Right forelimb (tissue), 1 donor: ENCODE measurements at regions not wholly inside any gene's neighbourhood (a gene's known extent, or its start where the extent isn't known, plus 50 kb on each side); places are given as distances from the start of the nearest gene placed in this dataset.

ENCODE experiments used
- DNase-seq: peaks from one replicate; pipeline ENCODE4 v3.0.0-alpha.2; 2018

DNA sequence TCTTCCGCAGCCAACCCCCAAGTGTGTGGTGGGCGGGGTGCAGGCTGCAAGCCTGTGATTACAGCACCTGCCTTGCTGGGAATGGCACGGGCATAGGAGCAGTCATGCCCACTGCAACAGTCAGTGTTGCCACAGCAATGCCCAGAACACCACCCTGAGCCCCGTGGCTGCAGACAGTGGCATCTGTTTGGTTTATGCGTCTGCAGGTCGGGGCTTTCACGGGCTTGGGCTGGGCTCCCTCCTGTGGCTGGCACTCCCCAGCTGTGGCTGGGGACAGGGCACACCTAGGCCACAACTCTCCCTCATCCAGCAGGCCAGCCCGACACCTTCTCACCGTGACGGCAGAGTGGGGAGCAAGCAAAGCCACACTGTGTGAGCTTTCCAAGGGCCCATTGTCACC lies 115.3 kb upstream of the C1QTNF9B start:
- DNase-seq, result no peak

DNA sequence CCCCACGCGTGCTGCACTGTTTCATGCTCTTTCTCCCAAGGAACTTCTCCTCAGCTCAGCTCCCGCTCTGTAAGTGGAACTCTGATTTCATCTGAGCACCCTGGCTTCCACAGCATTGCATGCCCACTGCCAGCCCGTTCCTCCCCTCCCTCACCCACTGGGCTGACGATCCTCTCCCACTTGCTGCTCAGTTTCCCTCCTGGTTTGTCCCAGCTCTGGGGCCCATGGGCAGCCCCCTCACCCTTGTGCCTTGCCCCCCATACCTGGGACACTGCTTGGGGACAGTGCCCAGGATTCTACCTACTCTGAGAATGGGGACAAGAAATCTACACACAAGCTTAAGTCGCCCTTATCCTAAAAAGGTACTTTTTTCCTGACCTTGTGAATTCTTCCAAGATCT lies 115.9 kb upstream of the C1QTNF9B start:
- DNase-seq, result no peak

DNA sequence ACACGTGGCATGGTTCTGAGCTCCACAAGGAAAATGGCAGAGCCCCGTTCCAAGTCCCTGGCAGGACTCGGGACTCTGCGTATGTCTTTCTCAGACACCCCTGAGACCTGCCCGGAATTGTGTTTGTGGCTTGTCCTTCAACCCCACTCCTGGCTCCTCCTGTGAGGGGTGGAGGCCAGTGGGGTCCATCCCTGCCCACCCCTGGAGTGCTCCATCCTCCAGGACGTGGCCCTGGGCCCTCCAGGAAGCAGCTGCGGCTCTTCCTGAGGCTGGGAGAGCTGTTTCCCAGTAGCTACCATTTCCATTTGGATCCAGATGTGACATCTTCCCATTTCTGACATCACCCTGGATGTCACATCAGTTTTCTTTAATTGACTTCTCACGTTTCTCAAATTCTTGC lies 118.7 kb upstream of the C1QTNF9B start:
- no peak for DNase-seq

DNA sequence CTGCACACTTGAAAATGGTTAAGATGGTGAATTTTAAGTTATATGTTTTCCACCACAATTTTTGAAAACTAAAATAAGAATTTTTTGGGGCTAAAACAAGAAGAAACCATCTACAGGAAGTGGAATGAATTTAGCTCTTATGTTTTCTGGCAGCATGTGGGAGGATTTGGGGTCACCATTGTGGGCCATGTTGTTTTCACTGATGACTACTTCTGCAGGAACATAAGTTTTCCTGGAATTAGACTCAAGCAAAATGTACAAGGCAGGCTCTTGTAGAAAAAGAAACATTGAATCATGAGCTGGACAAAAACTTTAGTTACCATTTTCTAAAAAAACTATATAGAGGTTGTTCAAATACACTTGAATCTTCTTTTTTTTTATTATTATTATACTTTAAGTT lies 125.3 kb upstream of the C1QTNF9B start:
- DNase-seq, result no peak

DNA sequence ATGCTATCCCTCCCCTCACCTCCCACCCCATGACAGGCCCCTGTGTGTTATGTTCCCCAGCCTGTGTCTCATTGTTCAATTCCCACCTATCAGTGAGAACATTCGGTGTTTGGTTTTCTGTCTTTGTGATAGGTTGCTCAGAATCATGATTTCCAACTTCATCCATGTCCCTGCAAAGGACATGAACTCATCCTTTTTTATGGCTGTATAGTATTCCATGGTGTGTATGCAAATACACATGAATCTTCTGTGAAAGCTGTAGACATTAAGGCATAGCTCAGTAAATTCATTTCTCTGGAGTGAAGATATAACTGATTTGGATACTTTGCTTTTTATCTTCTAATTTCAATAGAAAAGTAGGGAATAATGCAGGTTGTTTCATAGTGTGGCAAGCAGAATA lies 125.8 kb upstream of the C1QTNF9B start:
- no peak for DNase-seq

DNA sequence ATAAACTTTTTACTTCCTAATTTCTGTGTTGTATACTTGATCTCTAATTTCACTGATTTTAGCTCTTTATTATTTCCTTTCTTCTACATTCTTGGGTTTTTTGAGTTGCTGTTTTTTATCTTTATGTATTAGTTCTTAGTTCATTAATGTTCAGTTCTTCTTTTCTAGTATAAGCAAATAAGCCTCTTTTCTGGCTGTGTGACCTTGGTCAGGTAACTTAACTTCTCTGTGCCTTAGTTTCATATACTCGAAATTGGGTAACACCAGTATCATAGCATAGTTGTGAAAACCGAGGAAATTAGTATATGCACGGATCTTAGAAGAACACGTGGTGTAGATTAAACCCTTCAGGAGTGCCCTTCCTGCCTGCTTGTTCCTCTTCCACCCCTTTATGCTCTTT lies 130.2 kb upstream of the C1QTNF9B start:
- DNase-seq, result no peak

DNA sequence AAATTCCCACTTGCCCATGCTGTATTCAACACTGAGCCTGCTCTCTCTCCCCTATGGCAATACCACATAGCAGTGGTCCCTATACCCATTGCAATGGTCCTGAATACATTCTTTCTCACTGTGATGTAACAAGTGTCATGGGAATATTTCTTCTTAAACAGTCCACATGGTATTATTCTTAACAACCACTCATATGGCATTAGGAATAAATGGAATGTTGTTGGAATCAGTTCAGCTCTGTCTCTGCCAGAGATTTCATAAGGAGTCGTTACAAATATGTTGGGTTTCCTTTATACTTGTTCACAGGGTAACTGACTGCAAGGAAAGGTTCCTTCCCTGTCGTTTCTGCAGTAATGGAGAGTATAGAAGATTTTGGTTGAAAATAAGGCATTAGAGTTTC lies 128.3 kb upstream of the SPATA13 start:
- no peak for DNase-seq

DNA sequence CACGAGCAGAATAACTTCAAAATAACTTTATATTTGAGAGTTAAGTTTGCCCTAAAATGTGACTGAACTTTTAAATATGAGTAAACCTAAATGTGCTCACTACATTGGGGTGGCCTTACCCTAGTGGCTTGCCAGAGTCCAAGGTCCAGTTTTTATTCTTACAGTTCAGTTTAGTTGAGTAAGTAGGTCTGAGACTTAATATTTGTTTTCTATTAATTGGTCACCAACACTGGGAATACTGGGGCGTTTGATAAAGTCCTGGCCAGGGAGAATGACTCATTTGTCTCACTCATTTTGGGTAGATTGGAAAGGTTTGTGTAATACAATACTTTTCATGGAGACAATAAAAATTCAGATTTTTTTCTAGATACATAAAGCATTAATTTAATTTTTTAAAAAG lies 127.8 kb upstream of the SPATA13 start:
- DNase-seq, result no peak

DNA sequence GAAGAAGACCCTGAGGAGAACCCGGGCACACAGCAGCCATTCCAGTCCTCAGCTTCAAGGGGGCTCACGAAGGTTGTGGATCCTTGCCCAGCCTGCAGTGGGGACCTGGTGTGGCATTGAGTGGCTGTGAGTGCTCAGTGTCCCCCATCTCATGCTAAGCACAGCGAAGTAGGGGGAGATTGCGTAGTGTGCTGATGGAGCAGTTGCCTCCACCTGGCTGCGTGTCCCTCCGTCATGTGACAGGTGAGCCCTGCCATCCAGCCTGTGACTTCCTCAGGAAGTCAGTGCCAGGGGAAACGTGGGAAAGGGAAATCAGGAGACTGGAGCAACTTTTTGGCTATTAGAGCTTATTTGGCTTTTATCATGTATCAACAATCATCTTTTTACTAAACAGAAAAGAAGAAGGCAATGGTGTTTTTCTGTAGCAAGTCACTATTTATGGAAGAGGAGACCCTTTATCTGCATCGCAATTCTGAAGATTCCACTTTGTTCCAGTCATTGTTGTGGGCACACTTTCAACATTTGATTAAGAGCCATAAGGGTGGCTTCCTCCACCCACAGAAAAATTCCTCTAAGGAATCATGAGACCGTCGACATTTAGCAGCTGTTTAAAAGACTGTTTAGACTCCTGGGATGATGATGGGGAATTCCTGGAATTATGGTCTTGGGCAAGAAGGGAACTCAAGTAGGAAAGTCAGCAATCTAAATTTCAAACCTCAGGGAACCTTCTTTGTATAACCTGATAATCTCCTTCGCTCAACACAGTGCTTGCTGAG lies 126.8 kb upstream of the SPATA13 start:
- no peak for DNase-seq

DNA sequence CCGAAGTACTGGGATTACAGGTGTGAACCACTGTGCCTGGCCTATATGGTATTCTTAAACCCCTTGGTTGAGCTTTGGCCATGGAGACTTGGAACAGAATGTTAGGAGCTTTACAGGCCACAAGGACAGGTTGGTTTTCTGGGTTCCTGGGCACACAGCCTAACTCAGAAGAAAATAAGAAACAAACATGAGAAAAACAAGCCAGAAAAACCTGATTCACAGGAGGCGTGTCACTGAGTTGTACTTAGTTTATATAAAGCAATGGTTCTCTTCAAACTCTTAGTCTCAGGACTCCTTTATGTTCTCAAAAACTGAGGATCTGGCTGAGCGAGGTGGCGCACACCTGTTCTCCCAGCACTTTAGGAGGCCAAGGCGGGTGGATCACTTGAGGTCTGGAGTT lies 125.1 kb upstream of the SPATA13 start:
- no peak for DNase-seq

DNA sequence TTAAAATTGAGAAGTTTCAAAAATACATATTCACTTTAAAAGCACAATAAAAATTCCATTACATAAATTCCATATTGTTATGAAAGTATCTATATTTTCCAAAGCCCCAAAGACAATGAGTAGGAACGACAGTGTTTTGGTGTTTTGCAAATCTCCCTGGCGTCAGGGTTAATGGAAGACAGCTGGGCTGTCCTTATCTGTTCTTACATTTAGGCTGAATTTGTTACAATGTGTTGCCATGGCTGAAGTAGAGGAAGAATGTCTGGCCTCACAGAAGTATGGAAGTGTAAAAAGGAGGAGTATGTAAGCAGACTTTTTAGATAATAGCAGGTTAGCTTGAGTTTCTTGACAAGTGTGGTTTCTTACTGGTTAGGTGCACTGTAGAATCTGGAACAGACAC lies 124.4 kb upstream of the SPATA13 start:
- DNase-seq, result no peak

DNA sequence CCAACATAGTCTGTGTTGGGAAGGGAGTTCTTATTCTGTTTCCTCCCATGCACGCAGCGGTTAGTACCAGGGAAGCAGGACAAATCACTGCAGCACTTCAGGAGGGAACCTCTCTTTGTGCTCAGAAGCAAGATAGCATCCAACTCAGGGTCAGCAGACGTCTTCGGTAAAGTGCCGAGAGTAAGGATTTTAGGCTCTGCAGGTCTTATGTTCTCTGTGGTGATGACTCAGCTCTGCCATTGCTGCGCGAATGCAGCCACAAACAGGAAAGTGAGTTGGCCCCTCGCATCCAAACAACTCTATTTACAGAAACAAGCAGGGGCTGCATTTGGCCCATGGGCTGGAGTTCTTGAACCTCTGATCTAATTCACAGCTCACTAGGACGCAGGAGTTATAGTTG lies 122.1 kb upstream of the SPATA13 start:
- DNase-seq, result no peak

DNA sequence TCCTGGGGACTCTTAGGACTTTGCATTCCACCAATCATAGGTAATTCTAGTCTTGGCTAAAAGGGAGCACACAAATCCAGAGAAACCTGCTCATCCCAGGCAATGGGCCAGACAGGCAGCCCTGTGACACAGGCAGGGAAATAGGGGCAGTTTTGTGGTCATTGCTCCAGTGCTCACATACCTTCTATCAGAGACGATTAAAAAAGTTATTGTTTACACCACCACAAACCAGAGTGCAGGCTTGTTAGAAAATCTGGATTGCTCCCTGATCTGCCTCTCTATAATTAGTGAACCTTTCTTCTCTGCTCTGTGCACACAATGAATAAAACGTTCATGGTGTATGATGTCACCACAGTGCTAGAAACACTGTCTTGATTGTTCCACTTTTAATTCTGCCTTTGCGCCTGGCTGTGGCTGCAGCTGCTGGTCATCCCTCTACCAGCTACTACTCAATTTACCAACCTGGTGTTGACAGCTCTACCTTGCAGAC lies 121.6 kb upstream of the SPATA13 start:
- DNase-seq, result no peak

DNA sequence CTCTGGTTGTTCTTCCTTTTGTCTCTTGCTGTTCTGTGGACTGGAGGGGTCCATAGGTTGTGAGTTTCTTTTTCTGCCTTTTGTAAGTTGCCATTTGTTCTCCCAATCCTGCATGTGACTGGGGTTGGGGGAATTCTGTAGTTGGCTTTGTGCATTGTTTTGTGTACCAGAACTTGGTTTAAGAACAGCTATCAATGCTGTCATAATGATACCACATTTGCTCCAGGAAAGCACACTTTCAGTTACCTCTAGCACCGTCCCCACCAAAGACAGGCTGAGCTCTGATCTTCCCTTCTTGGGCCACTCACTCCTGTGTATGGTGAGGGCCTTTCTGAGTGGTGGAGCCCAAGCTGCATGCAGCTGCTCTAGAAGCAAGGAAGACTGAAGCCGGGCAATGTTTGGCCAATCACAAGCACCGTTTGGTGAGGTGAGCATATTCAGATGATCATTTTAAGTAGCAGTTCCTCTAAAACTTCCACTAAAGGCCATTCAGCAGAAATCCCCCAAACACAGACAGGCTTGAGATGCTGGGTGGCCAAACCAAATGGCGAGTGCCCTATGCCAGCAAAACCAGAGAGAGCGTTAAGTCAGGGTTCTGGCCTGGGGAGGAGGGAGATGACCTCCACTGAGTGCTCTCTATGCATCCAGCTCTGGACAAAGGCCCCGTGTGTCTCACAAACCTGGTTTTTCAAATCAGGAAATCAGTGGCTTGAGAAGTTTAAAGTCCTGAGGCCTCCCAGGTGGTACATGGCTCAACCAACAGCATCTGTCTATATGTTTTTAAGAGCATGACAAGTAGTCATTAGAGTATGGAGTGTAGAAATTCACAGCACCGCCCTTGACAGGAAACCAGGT lies 120.7 kb upstream of the SPATA13 start:
- no peak for DNase-seq

DNA sequence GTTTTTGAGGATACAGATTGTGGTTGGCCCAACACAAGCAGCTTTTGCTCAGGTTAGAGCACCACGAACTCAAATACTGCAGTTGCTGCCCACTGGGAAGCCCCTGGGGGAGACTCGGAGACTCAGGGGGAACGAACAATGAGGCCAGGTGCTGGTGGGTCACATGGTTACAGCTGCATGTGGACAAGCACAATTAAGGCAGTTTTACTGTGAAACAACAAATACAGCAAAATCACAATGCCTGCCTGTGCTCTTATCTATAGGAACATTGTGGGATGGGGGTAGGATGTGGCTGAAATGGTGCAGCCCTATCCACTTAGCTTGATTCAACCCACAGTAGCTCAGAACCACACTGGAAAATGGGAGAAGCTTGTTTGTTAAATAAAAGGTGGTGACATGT lies 119.7 kb upstream of the SPATA13 start:
- DNase-seq, result no peak

DNA sequence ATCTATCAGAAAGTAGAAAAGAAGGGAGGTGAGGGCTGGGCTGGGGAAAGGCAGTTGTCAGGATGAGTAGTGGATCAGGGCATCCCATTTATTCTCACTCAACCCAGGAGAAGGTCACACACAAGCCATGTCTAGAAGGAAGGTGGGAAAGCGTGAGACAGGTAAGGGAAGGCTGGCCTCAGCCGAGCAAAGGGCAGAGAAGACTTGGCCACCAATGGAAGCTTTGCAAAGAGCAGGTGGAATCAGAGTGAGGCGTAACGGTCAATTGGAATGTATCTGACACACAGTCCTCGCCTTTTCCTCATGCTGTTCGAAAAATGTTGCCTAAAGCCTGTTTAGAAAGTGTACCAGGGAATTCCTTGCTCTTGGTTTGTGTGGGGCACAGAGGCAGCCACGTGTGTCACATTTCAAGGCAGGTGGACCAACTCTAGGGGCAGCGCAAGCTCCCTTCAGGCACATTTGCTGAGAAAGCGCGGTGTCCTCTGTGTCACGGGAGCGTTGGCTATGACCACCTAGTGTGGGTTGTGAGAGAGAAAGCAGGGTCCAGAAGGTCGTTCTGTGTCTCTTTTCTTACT lies 118.8 kb upstream of the SPATA13 start:
- DNase-seq, result no peak

DNA sequence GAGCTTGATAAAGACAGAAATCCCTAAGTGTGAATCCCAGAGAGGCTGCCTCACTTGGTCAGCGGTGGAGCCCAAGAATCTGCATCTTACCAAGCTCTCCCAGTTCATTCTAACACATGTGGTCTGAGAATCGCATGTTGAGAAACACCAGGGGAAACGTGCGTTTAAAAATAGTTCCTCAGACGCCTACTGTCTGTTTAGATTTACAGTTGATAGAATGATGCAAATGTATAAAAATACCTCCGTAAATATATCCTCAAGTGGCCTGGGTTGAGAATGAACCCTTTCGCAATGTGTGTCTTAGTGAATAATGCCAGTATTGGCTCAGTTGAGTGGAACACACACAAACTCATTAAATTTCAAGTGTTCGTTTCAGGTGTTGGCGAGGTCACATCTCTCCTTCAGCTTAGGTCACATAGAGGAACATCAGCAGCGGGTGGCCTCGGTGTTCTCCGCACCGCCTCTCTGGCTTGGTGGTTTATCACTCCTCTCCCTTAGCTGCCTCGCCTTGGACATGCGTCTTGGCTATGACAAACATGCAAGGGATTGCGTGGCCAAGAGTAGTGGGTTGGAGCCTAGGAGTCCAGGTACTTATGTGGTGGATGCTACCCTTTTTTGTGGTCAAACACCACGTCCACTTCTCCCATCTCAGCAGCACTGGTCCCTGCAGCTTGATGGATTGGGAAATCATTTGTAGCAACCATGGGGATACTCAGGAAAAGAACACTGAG lies 117.6 kb upstream of the SPATA13 start:
- DNase-seq, result no peak

DNA sequence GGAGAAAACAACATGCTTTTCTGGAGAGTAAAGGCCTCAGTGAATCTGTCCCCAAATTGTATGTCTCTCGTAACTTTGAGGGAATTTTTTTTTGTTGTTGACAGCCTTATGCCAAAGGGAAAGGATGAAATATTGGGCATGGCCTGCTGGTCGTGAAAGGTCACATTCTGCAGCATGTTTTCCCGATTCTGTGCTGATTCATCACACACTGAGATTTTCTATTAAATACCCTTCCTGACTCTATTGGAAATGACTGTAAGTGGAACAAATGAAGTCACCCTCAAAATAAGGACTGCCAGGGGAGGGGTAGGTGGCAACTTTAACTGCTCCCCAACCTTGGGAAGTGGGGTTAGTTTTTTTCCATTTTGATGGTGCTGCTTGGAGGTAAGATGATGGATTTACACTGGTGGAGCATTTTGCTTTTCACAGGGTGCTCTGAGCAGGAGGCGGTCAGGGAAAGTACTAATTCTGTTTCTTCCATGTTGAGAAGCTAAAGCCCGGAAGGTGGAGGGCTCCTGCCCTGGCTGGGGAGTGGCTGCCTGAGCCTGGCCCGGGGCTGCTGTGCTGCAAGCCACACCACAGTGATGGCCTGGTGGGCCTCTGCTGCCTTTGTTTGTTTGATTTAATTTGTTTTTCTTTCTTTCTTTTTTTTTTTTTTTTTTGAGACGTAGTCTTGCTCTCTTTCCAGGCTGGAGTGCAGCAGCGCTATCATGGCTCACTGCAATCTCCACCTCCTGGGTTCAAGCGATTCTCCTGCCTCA lies 116.8 kb upstream of the SPATA13 start:
- DNase-seq, result no peak

DNA sequence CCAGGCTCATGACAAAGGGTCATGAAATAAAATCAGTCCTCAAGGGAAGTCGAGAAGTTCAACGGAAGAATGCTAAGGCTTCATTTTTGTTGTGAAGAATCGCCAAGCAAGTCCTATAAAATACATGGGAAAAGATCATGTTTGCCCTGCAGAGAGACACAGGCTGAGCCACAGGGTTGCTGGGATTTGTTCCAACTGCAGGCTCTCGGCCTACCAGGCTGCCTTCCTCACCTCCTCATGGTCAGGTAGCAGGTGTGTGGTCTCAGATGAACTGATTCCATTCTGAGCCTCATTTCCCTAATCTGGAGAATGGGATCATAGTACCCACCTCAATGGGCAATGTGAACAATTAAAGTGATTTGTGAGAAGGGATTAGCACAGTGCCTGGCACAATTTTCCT lies 114.9 kb upstream of the SPATA13 start:
- DNase-seq, result no peak

DNA sequence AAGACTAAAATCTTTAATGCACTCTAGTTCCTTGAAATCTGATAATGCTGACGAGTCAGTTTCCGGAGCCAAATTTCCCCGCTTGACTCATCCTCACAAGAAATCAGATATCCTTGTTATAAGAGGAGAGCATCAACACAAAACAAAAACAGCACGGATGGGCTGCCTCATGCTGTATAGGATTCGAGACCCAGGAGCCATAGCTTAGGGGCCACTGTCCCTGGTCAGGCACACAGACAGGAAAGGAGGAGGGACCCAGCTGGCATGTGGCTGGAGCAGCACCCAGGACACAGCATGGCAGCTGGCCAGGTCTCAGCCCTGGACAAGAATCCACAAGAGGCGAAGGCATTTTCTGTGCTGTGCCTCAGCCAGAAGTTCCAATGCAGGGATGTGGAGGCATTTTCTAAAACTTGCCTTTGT lies 110.2 kb upstream of the SPATA13 start:
- DNase-seq, result no peak

DNA sequence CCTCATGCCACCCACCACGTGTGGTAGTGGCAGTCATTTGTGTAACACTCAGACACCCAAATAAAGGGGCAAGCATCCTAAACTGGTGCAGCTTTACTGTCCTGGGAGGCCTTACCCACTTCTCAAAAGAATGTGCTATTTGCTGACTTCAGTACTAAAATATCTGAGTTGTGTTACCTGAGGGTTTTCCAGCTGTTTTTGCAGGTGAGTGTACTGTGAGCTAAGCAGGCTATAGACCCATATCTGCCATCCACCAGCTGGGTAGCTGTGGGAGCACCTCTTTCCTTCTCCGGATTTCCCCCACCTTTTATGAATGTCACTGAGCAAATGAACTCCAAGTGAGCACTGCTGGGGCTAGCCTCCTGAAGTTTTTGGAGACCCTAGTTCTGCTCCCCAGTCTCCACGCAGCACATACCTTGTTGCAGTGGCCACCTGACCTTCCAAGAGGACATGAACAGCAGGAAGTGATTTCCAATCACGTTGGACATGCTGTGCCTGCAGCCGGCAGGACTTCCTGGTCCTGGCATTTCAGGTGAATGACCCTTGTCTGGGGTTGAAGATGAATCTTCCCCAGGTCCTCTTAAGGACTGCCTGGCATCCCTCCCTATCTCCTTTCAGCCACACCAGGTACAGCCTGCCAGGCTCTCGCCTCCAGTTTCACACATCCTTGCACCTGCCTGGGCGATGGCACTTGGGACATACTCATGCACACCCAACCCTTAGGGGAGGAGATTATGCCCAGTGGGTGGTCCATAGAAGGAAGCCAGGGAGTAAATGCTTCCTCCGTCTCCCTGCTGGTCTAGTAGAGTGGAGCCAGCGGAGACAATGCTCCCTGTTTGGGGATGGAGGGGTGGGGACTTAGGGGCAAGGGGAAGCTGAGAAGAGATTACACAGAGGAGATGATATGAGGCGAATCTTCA lies 109.5 kb upstream of the SPATA13 start:
- no peak for DNase-seq
